GM23338 (cell line): ENCODE measurements at regions not wholly inside any gene's neighbourhood (a gene's known extent, or its start where the extent isn't known, plus 50 kb on each side); places are given as distances from the start of the nearest gene placed in this dataset.

Source experiments
- EZH2phosphoT487 ChIP-seq: fragments of 200-600 bp; sonication (generic); IDR thresholded peaks from one replicate; pipeline ENCODE4 v1.8.1; 2018; ENCODE audit warnings: antibody characterized with exemption; ENCODE audit not compliant: unreplicated experiment
- TF ChIP-seq, protein P1 (sequence below): fragments of 250-450 bp; sonication (Bioruptor Pico); IDR thresholded peaks from 2 replicates; pipeline ENCODE4 v1.5.0; 2020; ENCODE audit warnings: mild to moderate bottlenecking, moderate library complexity
- TF ChIP-seq, protein P2 (sequence below): IDR thresholded peaks from one replicate; pipeline ENCODE4 v1.6.1; 2018; ENCODE audit warnings: antibody characterized with exemption; ENCODE audit not compliant: unreplicated experiment
- TF ChIP-seq, protein P3 (sequence below), 2 experiments: fragments of 200-600 bp in 1 of 2; sonication (generic) in 1 of 2; conservative IDR thresholded peaks; 2 replicates each; pipeline versions ENCODE4 v1.5.1 to v1.6.1; 2016 to 2017; ENCODE audit warnings: antibody characterized with exemption in 2 of 2, low read depth in 2 of 2, mild to moderate bottlenecking in 2 of 2, moderate library complexity in 1 of 2

DNA sequence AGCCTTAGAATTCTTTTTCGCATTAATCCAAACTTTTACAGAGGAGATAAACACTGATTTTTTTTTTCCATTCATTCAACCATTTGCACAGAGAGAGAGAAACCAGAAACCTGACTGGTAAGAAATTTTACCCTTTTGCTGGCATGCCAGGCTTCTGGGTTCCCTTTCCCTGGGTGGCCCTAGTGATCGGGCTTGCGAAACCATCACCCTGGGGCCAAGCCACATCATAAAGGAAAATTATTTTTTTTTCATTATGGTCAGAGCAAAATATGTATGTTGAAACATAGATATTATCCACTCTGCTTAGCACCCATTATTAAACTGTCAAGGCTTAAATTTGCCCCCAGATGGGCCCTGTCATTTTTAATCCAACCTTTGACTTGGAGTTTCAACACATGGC, 55.4 kb upstream of the INHBA start (continued):
- TF ChIP-seq, protein P1, sequence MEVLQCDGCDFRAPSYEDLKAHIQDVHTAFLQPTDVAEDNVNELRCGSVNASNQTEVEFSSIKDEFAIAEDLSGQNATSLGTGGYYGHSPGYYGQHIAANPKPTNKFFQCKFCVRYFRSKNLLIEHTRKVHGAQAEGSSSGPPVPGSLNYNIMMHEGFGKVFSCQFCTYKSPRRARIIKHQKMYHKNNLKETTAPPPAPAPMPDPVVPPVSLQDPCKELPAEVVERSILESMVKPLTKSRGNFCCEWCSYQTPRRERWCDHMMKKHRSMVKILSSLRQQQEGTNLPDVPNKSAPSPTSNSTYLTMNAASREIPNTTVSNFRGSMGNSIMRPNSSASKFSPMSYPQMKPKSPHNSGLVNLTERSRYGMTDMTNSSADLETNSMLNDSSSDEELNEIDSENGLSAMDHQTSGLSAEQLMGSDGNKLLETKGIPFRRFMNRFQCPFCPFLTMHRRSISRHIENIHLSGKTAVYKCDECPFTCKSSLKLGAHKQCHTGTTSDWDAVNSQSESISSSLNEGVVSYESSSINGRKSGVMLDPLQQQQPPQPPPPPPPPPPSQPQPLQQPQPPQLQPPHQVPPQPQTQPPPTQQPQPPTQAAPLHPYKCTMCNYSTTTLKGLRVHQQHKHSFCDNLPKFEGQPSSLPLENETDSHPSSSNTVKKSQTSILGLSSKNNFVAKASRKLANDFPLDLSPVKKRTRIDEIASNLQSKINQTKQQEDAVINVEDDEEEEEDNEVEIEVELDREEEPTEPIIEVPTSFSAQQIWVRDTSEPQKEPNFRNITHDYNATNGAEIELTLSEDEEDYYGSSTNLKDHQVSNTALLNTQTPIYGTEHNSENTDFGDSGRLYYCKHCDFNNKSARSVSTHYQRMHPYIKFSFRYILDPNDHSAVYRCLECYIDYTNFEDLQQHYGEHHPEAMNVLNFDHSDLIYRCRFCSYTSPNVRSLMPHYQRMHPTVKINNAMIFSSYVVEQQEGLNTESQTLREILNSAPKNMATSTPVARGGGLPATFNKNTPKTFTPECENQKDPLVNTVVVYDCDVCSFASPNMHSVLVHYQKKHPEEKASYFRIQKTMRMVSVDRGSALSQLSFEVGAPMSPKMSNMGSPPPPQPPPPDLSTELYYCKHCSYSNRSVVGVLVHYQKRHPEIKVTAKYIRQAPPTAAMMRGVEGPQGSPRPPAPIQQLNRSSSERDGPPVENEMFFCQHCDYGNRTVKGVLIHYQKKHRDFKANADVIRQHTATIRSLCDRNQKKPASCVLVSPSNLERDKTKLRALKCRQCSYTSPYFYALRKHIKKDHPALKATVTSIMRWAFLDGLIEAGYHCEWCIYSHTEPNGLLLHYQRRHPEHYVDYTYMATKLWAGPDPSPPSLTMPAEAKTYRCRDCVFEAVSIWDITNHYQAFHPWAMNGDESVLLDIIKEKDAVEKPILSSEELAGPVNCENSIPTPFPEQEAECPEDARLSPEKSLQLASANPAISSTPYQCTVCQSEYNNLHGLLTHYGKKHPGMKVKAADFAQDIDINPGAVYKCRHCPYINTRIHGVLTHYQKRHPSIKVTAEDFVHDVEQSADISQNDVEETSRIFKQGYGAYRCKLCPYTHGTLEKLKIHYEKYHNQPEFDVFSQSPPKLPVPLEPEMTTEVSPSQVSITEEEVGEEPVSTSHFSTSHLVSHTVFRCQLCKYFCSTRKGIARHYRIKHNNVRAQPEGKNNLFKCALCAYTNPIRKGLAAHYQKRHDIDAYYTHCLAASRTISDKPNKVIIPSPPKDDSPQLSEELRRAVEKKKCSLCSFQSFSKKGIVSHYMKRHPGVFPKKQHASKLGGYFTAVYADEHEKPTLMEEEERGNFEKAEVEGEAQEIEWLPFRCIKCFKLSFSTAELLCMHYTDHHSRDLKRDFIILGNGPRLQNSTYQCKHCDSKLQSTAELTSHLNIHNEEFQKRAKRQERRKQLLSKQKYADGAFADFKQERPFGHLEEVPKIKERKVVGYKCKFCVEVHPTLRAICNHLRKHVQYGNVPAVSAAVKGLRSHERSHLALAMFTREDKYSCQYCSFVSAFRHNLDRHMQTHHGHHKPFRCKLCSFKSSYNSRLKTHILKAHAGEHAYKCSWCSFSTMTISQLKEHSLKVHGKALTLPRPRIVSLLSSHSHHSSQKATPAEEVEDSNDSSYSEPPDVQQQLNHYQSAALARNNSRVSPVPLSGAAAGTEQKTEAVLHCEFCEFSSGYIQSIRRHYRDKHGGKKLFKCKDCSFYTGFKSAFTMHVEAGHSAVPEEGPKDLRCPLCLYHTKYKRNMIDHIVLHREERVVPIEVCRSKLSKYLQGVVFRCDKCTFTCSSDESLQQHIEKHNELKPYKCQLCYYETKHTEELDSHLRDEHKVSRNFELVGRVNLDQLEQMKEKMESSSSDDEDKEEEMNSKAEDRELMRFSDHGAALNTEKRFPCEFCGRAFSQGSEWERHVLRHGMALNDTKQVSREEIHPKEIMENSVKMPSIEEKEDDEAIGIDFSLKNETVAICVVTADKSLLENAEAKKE (CRISPR knock-in tag), result no peak
- TF ChIP-seq, protein P2, sequence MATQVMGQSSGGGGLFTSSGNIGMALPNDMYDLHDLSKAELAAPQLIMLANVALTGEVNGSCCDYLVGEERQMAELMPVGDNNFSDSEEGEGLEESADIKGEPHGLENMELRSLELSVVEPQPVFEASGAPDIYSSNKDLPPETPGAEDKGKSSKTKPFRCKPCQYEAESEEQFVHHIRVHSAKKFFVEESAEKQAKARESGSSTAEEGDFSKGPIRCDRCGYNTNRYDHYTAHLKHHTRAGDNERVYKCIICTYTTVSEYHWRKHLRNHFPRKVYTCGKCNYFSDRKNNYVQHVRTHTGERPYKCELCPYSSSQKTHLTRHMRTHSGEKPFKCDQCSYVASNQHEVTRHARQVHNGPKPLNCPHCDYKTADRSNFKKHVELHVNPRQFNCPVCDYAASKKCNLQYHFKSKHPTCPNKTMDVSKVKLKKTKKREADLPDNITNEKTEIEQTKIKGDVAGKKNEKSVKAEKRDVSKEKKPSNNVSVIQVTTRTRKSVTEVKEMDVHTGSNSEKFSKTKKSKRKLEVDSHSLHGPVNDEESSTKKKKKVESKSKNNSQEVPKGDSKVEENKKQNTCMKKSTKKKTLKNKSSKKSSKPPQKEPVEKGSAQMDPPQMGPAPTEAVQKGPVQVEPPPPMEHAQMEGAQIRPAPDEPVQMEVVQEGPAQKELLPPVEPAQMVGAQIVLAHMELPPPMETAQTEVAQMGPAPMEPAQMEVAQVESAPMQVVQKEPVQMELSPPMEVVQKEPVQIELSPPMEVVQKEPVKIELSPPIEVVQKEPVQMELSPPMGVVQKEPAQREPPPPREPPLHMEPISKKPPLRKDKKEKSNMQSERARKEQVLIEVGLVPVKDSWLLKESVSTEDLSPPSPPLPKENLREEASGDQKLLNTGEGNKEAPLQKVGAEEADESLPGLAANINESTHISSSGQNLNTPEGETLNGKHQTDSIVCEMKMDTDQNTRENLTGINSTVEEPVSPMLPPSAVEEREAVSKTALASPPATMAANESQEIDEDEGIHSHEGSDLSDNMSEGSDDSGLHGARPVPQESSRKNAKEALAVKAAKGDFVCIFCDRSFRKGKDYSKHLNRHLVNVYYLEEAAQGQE, result no peak
- TF ChIP-seq, protein P3, sequence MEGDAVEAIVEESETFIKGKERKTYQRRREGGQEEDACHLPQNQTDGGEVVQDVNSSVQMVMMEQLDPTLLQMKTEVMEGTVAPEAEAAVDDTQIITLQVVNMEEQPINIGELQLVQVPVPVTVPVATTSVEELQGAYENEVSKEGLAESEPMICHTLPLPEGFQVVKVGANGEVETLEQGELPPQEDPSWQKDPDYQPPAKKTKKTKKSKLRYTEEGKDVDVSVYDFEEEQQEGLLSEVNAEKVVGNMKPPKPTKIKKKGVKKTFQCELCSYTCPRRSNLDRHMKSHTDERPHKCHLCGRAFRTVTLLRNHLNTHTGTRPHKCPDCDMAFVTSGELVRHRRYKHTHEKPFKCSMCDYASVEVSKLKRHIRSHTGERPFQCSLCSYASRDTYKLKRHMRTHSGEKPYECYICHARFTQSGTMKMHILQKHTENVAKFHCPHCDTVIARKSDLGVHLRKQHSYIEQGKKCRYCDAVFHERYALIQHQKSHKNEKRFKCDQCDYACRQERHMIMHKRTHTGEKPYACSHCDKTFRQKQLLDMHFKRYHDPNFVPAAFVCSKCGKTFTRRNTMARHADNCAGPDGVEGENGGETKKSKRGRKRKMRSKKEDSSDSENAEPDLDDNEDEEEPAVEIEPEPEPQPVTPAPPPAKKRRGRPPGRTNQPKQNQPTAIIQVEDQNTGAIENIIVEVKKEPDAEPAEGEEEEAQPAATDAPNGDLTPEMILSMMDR (conservative IDR thresholded peaks at IDR 0.05; ENCODE audit: low read depth in 2 of 2), result no peak
- no peak for TF ChIP-seq EZH2phosphoT487
